Keratinocyte (primary cell): ENCODE measurements at regions not wholly inside any gene's neighbourhood (a gene's known extent, or its start where the extent isn't known, plus 50 kb on each side); places are given as distances from the start of the nearest gene placed in this dataset.

Experiments
- DNase-seq: peaks from one replicate; pipeline ENCODE4 v3.0.0-alpha.2; 2011; ENCODE audit warnings: low read depth, missing footprints, low spot score
- FAIRE-seq: peaks from 2 replicates; lab custom pipeline; 2011; peaks lifted over from hg19 to GRCh38; lab: Jason Lieb, UNC
- H2AFZ ChIP-seq: 2 replicates; pipeline ENCODE4 v1.6.0; 2012; ENCODE audit warnings: low read length, control low read depth, inconsistent platforms; ENCODE audit not compliant: control insufficient read depth
- H3K27ac ChIP-seq: 2 replicates; pipeline ENCODE4 v1.5.1; 2011; ENCODE audit warnings: low read length; ENCODE audit not compliant: control insufficient read depth, insufficient read depth
- H3K27me3 ChIP-seq: 3 replicates; pipeline ENCODE4 v1.6.0; 2011; ENCODE audit warnings: low read length; ENCODE audit not compliant: control insufficient read depth, insufficient read depth; ENCODE audit errors: extremely low read depth
- H3K36me3 ChIP-seq, 2 experiments: 2 replicates in 1 of 2; 3 replicates in 1 of 2; pipeline ENCODE4 v1.5.1; 2011; ENCODE audit warnings: low read length in 2 of 2, mild to moderate bottlenecking in 1 of 2; ENCODE audit not compliant: control insufficient read depth in 2 of 2, insufficient read depth in 2 of 2; ENCODE audit errors: extremely low read depth in 1 of 2
- H3K4me1 ChIP-seq: 3 replicates; pipeline ENCODE4 v1.5.1; 2011; ENCODE audit warnings: low read length; ENCODE audit not compliant: control insufficient read depth, insufficient read depth; ENCODE audit errors: extremely low read depth
- H3K4me2 ChIP-seq: 3 replicates; pipeline ENCODE4 v1.6.0; 2011; ENCODE audit warnings: low read depth, low read length; ENCODE audit not compliant: control insufficient read depth, insufficient read depth; ENCODE audit errors: extremely low read depth
- H3K4me3 ChIP-seq, 3 experiments: fragments of 200-600 bp in 1 of 3; sonication (generic) in 1 of 3; 2 replicates in 2 of 3; 3 replicates in 1 of 3; pipeline ENCODE4 v1.5.1; 2011 to 2016; ENCODE audit warnings: low read length in 3 of 3, mild to moderate bottlenecking in 3 of 3, control low read depth in 2 of 3, inconsistent platforms in 1 of 3, low read depth in 1 of 3, mixed read lengths in 1 of 3, mixed run types in 1 of 3, moderate library complexity in 1 of 3; ENCODE audit not compliant: control insufficient read depth in 2 of 3, insufficient read depth in 2 of 3; ENCODE audit errors: extremely low read depth in 1 of 3
- H3K79me2 ChIP-seq: 2 replicates; pipeline ENCODE4 v1.6.0; 2012; ENCODE audit warnings: low read length; ENCODE audit not compliant: control insufficient read depth, insufficient read depth
- H3K9ac ChIP-seq: 3 replicates; pipeline ENCODE4 v1.6.0; 2011; ENCODE audit warnings: low read length; ENCODE audit not compliant: control insufficient read depth, insufficient read depth; ENCODE audit errors: extremely low read depth
- H3K9me1 ChIP-seq: 3 replicates; pipeline ENCODE4 v1.6.0; 2011; ENCODE audit warnings: low read length; ENCODE audit not compliant: control insufficient read depth, insufficient read depth; ENCODE audit errors: extremely low read depth
- H3K9me3 ChIP-seq: 2 replicates; pipeline ENCODE4 v1.5.1; 2012; ENCODE audit warnings: low read depth, low read length; ENCODE audit not compliant: control insufficient read depth
- H4K20me1 ChIP-seq: 3 replicates; pipeline ENCODE4 v1.6.0; 2011; ENCODE audit warnings: low read length; ENCODE audit not compliant: control insufficient read depth, insufficient read depth; ENCODE audit errors: extremely low read depth
- EZH2 ChIP-seq: IDR thresholded peaks from one replicate; pipeline ENCODE4 v1.6.1; 2012; ENCODE audit warnings: inconsistent platforms, mild to moderate bottlenecking, low read length, moderate library complexity
- dilution Hi-C: fragments of 300-500 bp; cut with MboI; formaldehyde crosslinking; loops from one replicate; pipeline ENCODE4 v1.7.0; 2020; ENCODE audit warnings: low sequenced_read_pairs; ENCODE audit not compliant: extremely low pct_ligation_motif_present
- TF ChIP-seq, protein P1 (sequence below), 3 experiments: IDR thresholded peaks in 1 of 3; conservative IDR thresholded peaks in 1 of 3; optimal IDR thresholded peaks in 1 of 3; 2 replicates in 2 of 3; 3 replicates in 1 of 3; pipeline versions ENCODE3 to v1.5.1; 2011; ENCODE audit warnings: low read length in 3 of 3, mild to moderate bottlenecking in 3 of 3, moderate library complexity in 2 of 3, control low read depth in 1 of 3, inconsistent platforms in 1 of 3; ENCODE audit not compliant: insufficient read depth in 2 of 3; ENCODE audit errors: extremely low read depth in 1 of 3

DNA sequence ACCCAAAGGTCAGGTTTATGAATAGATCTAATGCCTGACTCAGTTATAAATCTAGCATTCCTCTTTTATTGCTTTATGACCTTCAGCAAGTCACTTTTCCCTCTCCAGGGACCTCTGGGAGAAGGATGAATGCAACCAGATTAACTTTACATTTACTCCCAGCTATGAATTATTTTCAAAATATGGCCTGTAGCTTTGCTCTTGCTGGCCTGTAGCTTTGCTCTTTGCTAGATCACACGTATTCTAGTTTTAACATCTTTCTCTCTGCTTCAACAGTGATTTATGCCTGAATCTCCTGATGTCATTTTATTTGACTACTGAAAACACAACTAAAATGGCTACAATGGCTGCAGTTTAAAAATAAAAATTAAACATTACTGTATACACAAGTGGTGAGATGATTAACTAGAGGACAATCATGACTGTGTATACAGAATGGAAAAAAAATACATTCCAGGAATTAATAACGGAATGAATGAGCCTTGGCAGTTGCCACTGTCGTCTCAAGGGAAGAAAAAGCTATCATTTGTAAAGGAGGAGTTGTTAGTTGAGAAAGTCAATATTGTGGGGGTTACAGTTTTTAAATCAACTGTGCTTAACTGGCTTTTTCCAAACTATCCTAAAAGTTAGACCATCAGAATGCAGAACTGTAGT lies 434.5 kb upstream of the GOT2 start:
- Histone ChIP-seq H3K9me1 (no peaks in the 10 kb centered on the region), H3K4me1 (no peaks in the 10 kb centered on the region), H3K36me3 (no peaks in the 10 kb centered on the region), H3K27me3 (no peaks in the 10 kb centered on the region), H3K79me2 (no peaks in the 10 kb centered on the region), H3K9ac (no peak overlapping the region), H3K9me3 (no peaks in the 10 kb centered on the region), H4K20me1 (no peaks in the 10 kb centered on the region), H3K4me2 (no peak overlapping the region), H2AFZ (no peak overlapping the region), H3K4me3 (no peak overlapping the region), H3K27ac (no peak overlapping the region)
- DNase-seq, result no peak
- dilution Hi-C loops, result no loop called here
- no peak for FAIRE-seq
- no peak for TF ChIP-seq EZH2
- TF ChIP-seq, protein P1, sequence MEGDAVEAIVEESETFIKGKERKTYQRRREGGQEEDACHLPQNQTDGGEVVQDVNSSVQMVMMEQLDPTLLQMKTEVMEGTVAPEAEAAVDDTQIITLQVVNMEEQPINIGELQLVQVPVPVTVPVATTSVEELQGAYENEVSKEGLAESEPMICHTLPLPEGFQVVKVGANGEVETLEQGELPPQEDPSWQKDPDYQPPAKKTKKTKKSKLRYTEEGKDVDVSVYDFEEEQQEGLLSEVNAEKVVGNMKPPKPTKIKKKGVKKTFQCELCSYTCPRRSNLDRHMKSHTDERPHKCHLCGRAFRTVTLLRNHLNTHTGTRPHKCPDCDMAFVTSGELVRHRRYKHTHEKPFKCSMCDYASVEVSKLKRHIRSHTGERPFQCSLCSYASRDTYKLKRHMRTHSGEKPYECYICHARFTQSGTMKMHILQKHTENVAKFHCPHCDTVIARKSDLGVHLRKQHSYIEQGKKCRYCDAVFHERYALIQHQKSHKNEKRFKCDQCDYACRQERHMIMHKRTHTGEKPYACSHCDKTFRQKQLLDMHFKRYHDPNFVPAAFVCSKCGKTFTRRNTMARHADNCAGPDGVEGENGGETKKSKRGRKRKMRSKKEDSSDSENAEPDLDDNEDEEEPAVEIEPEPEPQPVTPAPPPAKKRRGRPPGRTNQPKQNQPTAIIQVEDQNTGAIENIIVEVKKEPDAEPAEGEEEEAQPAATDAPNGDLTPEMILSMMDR (optimal IDR thresholded peaks at IDR 0.05 in 1 of 3, IDR thresholded peaks at IDR 0.05 in 1 of 3, conservative IDR thresholded peaks at IDR 0.05 in 1 of 3; ENCODE audit: extremely low read depth in 1 of 3, insufficient read depth in 2 of 3, low read length in 3 of 3), result no peak

DNA sequence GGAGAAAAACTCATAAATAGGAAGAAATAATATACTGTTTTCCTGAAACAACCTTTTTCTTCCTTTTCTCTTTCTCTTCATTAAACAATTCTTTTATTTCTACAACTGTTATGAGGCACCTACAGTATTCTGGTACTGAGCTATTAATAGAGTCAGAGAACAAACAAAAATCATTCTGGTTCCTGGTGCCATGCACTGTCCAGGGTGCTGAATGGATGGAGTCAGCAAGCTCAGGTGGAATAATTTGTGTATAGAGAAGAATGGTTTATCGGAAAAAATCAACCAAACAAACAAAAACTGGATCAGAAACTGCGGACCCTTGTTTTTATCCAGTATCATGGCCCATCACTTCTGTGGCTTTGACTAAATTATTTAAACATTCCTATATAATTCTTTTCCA lies 430.3 kb upstream of the GOT2 start:
- TF ChIP-seq, protein P1 (optimal IDR thresholded peaks at IDR 0.05 in 1 of 3, IDR thresholded peaks at IDR 0.05 in 1 of 3, conservative IDR thresholded peaks at IDR 0.05 in 1 of 3; ENCODE audit: extremely low read depth in 1 of 3, insufficient read depth in 2 of 3, low read length in 3 of 3), result no peak
- no peak for TF ChIP-seq EZH2
- Histone ChIP-seq H3K4me3 (no peak overlapping the region), H3K9me1 (no peaks in the 10 kb centered on the region), H4K20me1 (no peaks in the 10 kb centered on the region), H3K4me2 (no peak overlapping the region), H3K4me1 (no peaks in the 10 kb centered on the region), H3K9ac (no peak overlapping the region), H3K27ac (no peak overlapping the region), H3K9me3 (no peaks in the 10 kb centered on the region), H3K36me3 (no peaks in the 10 kb centered on the region), H3K27me3 (no peaks in the 10 kb centered on the region), H3K79me2 (no peaks in the 10 kb centered on the region), H2AFZ (no peak overlapping the region)
- DNase-seq (no peak), FAIRE-seq (no peak)
- dilution Hi-C loops, result no loop called here
